Peyer's patch (tissue), 4 donors: ENCODE measurements at regions not wholly inside any gene's neighbourhood (a gene's known extent, or its start where the extent isn't known, plus 50 kb on each side); places are given as distances from the start of the nearest gene placed in this dataset.

Source experiments
- DNase-seq, 3 donors: peaks; one replicate each; pipeline ENCODE4 v3.0.0-alpha.2; 2017 to 2019
- H3K27ac ChIP-seq, 4 donors: fragments of 200-600 bp; sonication (generic); one replicate each; pipeline ENCODE4 v1.5.1; 2016 to 2019
- H3K27me3 ChIP-seq, 2 donors: fragments of 200-600 bp; sonication (generic); one replicate each; pipeline ENCODE4 v1.5.1; 2019
- H3K36me3 ChIP-seq, 3 donors: fragments of 200-600 bp; sonication (generic); one replicate each; pipeline ENCODE4 v1.5.1; 2016 to 2019
- H3K4me1 ChIP-seq, 4 donors: fragments of 200-600 bp; sonication (generic); one replicate each; pipeline ENCODE4 v1.5.1; 2016 to 2019
- H3K4me3 ChIP-seq, 4 donors: fragments of 200-600 bp; sonication (generic); 1 replicate in 3 of 4; 2 replicates in 1 of 4; pipeline ENCODE4 v1.5.1; 2016 to 2019; ENCODE audit warnings: mild to moderate bottlenecking in 1 of 4
- H3K9me3 ChIP-seq, 4 donors: fragments of 200-600 bp; sonication (generic); one replicate each; pipeline ENCODE4 v1.5.1; 2016 to 2019; ENCODE audit warnings: mild to moderate bottlenecking in 1 of 4
- POLR2A ChIP-seq, 2 donors: fragments of 450-650 bp; IDR thresholded peaks; one replicate each; pipeline ENCODE4 v1.5.1; 2017; ENCODE audit warnings: antibody characterized with exemption in 2 of 2, mild to moderate bottlenecking in 2 of 2, moderate library complexity in 2 of 2
- TF ChIP-seq, protein P1 (sequence below), 6 experiments: fragments of 450-650 bp in 4 of 6; fragments of 200-600 bp in 2 of 6; sonication (generic) in 1 of 6; IDR thresholded peaks; one replicate each; pipeline ENCODE4 v1.5.1; 2017 to 2019; ENCODE audit warnings: antibody characterized with exemption in 6 of 6, mild to moderate bottlenecking in 3 of 6, moderate library complexity in 1 of 6

DNA sequence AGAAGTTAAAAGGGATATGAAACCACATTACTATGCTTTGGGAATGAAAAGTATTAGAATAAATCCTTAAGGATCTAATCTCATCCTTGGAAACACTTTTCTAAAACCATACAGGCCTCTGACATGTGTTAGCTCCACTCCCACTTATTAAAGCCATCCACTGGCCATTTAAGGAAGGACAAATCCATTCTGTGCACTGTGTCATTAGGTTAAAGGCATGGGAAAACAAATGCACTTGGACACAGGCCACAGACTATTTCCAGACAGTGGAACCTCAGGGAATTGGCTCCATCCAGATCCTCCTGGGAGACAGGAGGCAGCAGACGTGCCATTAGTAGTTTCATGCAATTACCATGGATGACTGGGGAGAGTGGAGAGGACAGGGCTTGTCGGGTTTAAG, 454.9 kb downstream of the ENC1 start:
- H3K27ac ChIP-seq: no peak overlapping the region
- no peak for DNase-seq
- H3K4me3 ChIP-seq: no peak overlapping the region
- no peaks in the 10 kb centered on the region for H3K4me1 ChIP-seq
- H3K9me3 ChIP-seq: no peaks in the 10 kb centered on the region
- H3K27me3 ChIP-seq: no peaks in the 10 kb centered on the region
- H3K36me3 ChIP-seq: no peaks in the 10 kb centered on the region
- TF ChIP-seq, protein P1, sequence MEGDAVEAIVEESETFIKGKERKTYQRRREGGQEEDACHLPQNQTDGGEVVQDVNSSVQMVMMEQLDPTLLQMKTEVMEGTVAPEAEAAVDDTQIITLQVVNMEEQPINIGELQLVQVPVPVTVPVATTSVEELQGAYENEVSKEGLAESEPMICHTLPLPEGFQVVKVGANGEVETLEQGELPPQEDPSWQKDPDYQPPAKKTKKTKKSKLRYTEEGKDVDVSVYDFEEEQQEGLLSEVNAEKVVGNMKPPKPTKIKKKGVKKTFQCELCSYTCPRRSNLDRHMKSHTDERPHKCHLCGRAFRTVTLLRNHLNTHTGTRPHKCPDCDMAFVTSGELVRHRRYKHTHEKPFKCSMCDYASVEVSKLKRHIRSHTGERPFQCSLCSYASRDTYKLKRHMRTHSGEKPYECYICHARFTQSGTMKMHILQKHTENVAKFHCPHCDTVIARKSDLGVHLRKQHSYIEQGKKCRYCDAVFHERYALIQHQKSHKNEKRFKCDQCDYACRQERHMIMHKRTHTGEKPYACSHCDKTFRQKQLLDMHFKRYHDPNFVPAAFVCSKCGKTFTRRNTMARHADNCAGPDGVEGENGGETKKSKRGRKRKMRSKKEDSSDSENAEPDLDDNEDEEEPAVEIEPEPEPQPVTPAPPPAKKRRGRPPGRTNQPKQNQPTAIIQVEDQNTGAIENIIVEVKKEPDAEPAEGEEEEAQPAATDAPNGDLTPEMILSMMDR (IDR thresholded peaks at IDR 0.05): no peak
- no peak for TF ChIP-seq POLR2A (IDR thresholded peaks at IDR 0.05)

DNA sequence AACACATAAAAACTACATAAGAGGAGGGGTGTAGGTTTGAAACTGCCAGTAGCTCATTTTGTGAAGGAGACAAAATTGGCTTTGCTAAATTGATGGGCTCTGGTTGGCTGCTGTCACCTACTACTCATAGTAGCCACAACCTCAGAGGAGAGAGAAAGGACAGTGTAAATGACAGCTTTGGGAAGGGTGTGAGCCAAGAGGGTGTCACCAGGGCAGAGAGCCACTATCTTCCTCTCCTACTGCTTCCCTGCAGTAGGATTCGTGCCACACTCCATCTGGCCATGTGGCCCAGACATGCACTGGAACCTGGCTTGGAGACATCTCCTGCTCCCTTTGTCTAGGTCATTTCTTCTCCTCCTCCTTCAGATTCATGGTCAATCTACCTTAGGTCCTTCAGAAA, 455.9 kb downstream of the ENC1 start:
- H3K27ac ChIP-seq: no peak overlapping the region
- H3K36me3 ChIP-seq: no peaks in the 10 kb centered on the region
- TF ChIP-seq POLR2A (IDR thresholded peaks at IDR 0.05): no peak
- TF ChIP-seq, protein P1 (IDR thresholded peaks at IDR 0.05): no peak
- no peak overlapping the region for H3K4me3 ChIP-seq
- no peaks in the 10 kb centered on the region for H3K4me1 ChIP-seq
- no peaks in the 10 kb centered on the region for H3K9me3 ChIP-seq
- H3K27me3 ChIP-seq: no peaks in the 10 kb centered on the region
- no peak for DNase-seq

DNA sequence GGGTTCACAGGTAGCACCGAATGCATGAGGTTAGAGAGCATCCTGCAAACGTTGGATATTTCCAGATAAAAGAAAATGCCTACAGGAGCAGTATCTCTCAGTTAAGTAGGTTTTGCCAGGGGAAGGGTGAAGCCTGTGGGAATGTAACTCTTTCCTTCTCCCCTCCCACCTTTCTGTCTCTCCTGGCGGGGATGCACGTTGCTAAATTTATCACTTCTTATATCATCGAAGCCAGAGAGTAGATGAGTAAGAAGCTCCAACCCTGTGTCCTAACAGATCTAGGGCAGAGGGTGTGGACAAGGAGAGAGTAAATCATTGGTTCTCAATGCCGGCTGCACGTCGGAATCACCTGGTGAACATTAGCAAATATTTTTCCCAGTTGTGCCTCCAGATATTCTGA, 457.5 kb downstream of the ENC1 start:
- Histone ChIP-seq H3K9me3 (no peaks in the 10 kb centered on the region), H3K4me1 (no peaks in the 10 kb centered on the region), H3K36me3 (no peaks in the 10 kb centered on the region), H3K4me3 (no peak overlapping the region), H3K27me3 (no peaks in the 10 kb centered on the region), H3K27ac (no peak overlapping the region)
- TF ChIP-seq POLR2A (IDR thresholded peaks at IDR 0.05): no peak
- TF ChIP-seq, protein P1 (IDR thresholded peaks at IDR 0.05): no peak
- no peak for DNase-seq

DNA sequence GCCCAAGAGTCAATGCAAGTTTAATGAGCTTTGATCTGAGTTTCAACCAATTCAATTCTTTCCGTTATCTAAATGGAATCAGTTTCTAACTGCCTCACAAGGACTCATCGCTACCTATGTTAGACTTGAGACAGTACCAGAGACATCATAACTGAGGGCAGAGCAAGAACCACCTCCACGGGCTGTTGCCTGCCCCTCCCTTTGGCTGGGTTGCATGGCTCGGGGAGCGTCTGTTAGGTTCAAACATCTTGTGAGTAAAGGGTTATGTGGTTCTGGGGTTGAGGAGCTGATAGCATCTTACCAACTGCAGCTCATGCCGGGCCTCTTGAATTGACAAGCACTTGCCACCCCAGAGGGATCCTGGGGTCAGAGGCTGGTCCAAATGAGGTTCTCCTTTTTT, 457.9 kb downstream of the ENC1 start:
- TF ChIP-seq POLR2A (IDR thresholded peaks at IDR 0.05): no peak
- TF ChIP-seq, protein P1 (IDR thresholded peaks at IDR 0.05): no peak
- Histone ChIP-seq H3K27me3 (no peaks in the 10 kb centered on the region), H3K4me1 (no peaks in the 10 kb centered on the region), H3K36me3 (no peaks in the 10 kb centered on the region), H3K4me3 (no peak overlapping the region), H3K27ac (no peak overlapping the region), H3K9me3 (no peaks in the 10 kb centered on the region)
- no peak for DNase-seq

DNA sequence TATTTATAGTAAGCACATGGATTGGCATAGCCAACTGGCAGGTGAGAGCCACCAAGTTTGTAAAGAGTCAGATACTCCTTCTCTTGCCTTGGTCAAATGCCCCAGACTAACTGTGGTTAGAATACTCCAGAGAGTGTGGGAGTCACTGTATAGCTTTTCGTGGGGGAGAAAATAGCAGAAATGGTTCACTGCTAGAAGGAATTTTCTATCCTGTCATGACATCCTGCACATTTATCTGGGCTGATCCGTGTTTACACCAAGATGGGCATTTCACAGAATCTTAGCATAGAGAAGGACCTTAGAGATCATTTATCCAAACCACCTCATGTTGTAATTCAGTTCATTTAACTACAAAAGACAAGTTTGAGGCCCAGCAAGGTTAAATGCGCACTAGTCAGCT, 460.8 kb downstream of the ENC1 start:
- DNase-seq: no peak
- H3K9me3 ChIP-seq: no peaks in the 10 kb centered on the region
- TF ChIP-seq, protein P1 (IDR thresholded peaks at IDR 0.05): no peak
- no peak for TF ChIP-seq POLR2A (IDR thresholded peaks at IDR 0.05)
- H3K4me1 ChIP-seq: no peaks in the 10 kb centered on the region
- no peaks in the 10 kb centered on the region for H3K36me3 ChIP-seq
- no peak overlapping the region for H3K27ac ChIP-seq
- no peaks in the 10 kb centered on the region for H3K27me3 ChIP-seq
- no peak overlapping the region for H3K4me3 ChIP-seq

DNA sequence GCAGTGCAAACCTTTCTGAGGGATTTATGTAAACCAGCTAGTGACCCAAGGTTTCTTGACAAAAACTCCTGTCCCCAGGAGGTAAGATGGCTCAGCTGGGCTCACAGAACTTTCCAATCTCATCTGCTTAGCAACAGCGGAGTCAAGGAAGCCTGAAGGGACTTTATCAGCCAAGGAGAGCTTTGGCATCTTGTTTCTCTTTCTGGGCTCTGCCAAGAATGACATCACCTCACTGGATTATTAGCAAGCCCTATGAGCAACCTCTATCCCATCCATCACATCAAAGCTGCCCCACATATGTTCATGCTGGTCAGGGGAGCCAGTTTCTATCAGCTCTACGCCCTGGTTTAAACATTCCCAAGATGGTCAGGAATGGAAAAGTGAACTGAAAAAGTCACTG, 461.3 kb downstream of the ENC1 start:
- no peaks in the 10 kb centered on the region for H3K27me3 ChIP-seq
- no peak overlapping the region for H3K27ac ChIP-seq
- H3K9me3 ChIP-seq: no peaks in the 10 kb centered on the region
- H3K4me1 ChIP-seq: no peaks in the 10 kb centered on the region
- H3K36me3 ChIP-seq: no peaks in the 10 kb centered on the region
- TF ChIP-seq, protein P1 (IDR thresholded peaks at IDR 0.05): no peak
- TF ChIP-seq POLR2A (IDR thresholded peaks at IDR 0.05): no peak
- no peak for DNase-seq
- H3K4me3 ChIP-seq: no peak overlapping the region
